ENCODE measurements at regions not wholly inside any gene's neighbourhood (a gene's known extent, or its start where the extent isn't known, plus 50 kb on each side); places are given as distances from the start of the nearest gene placed in this dataset.

GRCh38 chr4:125082729-125083417 lies 231.9 kb upstream of the FAT4 start:
- Histone ChIP-seq H3K4me3 (ENCODE audit: low read length) (no peak overlapping the region), H3K4me1 (ENCODE audit: control insufficient read depth, insufficient read depth, low read length) (no peaks in the 10 kb centered on the region), H3K27me3 (ENCODE audit: control insufficient read depth, insufficient read depth, low read length) (no peaks in the 10 kb centered on the region), H3K36me3 (ENCODE audit: control insufficient read depth, insufficient read depth, low read length) (no peaks in the 10 kb centered on the region), H3K27ac (ENCODE audit: low read length) (no peak overlapping the region), H3K9me3 (replicated peaks; ENCODE audit: control insufficient read depth, low read depth, low read length) (no peaks in the 10 kb centered on the region)
- WGBS (ENCODE audit: insufficient coverage): no CpG with 5 or more reads among the region's 4 CpGs
- no peak for DNase-seq

GRCh38 chr4:125072269-125072668 lies 242.5 kb upstream of the FAT4 start:
- Histone ChIP-seq H3K4me1 (ENCODE audit: control insufficient read depth, insufficient read depth, low read length) (no peaks in the 10 kb centered on the region), H3K9me3 (replicated peaks; ENCODE audit: control insufficient read depth, low read depth, low read length) (no peaks in the 10 kb centered on the region), H3K27me3 (ENCODE audit: control insufficient read depth, insufficient read depth, low read length) (no peaks in the 10 kb centered on the region), H3K4me3 (ENCODE audit: low read length) (no peak overlapping the region), H3K27ac (ENCODE audit: low read length) (no peak overlapping the region), H3K36me3 (ENCODE audit: control insufficient read depth, insufficient read depth, low read length) (no peaks in the 10 kb centered on the region)
- DNase-seq: no peak

GRCh38 chr4:125070861-125071260 lies 243.9 kb upstream of the FAT4 start:
- peak; percentile 19 for DNase-seq
- no peaks in the 10 kb centered on the region for H3K4me1 ChIP-seq (ENCODE audit: control insufficient read depth, insufficient read depth, low read length)
- no peak overlapping the region for H3K27ac ChIP-seq (ENCODE audit: low read length)
- H3K36me3 ChIP-seq (ENCODE audit: control insufficient read depth, insufficient read depth, low read length): no peaks in the 10 kb centered on the region
- no peaks in the 10 kb centered on the region for H3K9me3 ChIP-seq (replicated peaks; ENCODE audit: control insufficient read depth, low read depth, low read length)
- no peaks in the 10 kb centered on the region for H3K27me3 ChIP-seq (ENCODE audit: control insufficient read depth, insufficient read depth, low read length)
- H3K4me3 ChIP-seq (ENCODE audit: low read length): no peak overlapping the region

GRCh38 chr4:125062115-125063050 lies 252.4 kb upstream of the FAT4 start:
- Histone ChIP-seq H3K9me3 (replicated peaks; ENCODE audit: control insufficient read depth, low read depth, low read length) (no peaks in the 10 kb centered on the region), H3K36me3 (ENCODE audit: control insufficient read depth, insufficient read depth, low read length) (no peaks in the 10 kb centered on the region), H3K27me3 (ENCODE audit: control insufficient read depth, insufficient read depth, low read length) (no peaks in the 10 kb centered on the region), H3K4me3 (ENCODE audit: low read length) (no peak overlapping the region), H3K27ac (ENCODE audit: low read length) (no peak overlapping the region), H3K4me1 (ENCODE audit: control insufficient read depth, insufficient read depth, low read length) (no peaks in the 10 kb centered on the region)
- WGBS (ENCODE audit: insufficient coverage): no CpG with 5 or more reads among the region's 7 CpGs
- DNase-seq: peak; percentile 15

- no peak overlapping the region for H3K27ac ChIP-seq (ENCODE audit: low read length)
- H3K9me3 ChIP-seq (replicated peaks; ENCODE audit: control insufficient read depth, low read depth, low read length): no peaks in the 10 kb centered on the region
- no CpG with 5 or more reads among the region's 2 CpGs for WGBS (ENCODE audit: insufficient coverage)
- no peak overlapping the region for H3K4me3 ChIP-seq (ENCODE audit: low read length)
- no peaks in the 10 kb centered on the region for H3K36me3 ChIP-seq (ENCODE audit: control insufficient read depth, insufficient read depth, low read length)
- no peak for DNase-seq
- H3K27me3 ChIP-seq (ENCODE audit: control insufficient read depth, insufficient read depth, low read length): no peaks in the 10 kb centered on the region
- H3K4me1 ChIP-seq (ENCODE audit: control insufficient read depth, insufficient read depth, low read length): no peaks in the 10 kb centered on the region
Measured at GRCh38 chr4:125060376-125060775, 254.4 kb upstream of the FAT4 start.

GRCh38 chr4:125049711-125050110 lies 265.0 kb upstream of the FAT4 start:
- WGBS (ENCODE audit: insufficient coverage): no CpG with 5 or more reads among the region's 1 CpG
- Histone ChIP-seq H3K4me1 (ENCODE audit: control insufficient read depth, insufficient read depth, low read length) (no peaks in the 10 kb centered on the region), H3K27me3 (ENCODE audit: control insufficient read depth, insufficient read depth, low read length) (no peaks in the 10 kb centered on the region), H3K36me3 (ENCODE audit: control insufficient read depth, insufficient read depth, low read length) (no peaks in the 10 kb centered on the region), H3K4me3 (ENCODE audit: low read length) (no peak overlapping the region), H3K9me3 (replicated peaks; ENCODE audit: control insufficient read depth, low read depth, low read length) (no peaks in the 10 kb centered on the region), H3K27ac (ENCODE audit: low read length) (no peak overlapping the region)
- DNase-seq: no peak

- Histone ChIP-seq H3K4me1 (ENCODE audit: control insufficient read depth, insufficient read depth, low read length) (no peaks in the 10 kb centered on the region), H3K27ac (ENCODE audit: low read length) (no peak overlapping the region)
Measured at GRCh38 chr4:125045311-125045710, 269.4 kb upstream of the FAT4 start.

GRCh38 chr4:125044886-125045285 lies 269.9 kb upstream of the FAT4 start:
- no CpG with 5 or more reads among the region's 3 CpGs for WGBS (ENCODE audit: insufficient coverage)
- H3K27ac ChIP-seq (ENCODE audit: low read length): no peak overlapping the region
- H3K4me3 ChIP-seq (ENCODE audit: low read length): no peak overlapping the region
- H3K4me1 ChIP-seq (ENCODE audit: control insufficient read depth, insufficient read depth, low read length): no peaks in the 10 kb centered on the region
- H3K36me3 ChIP-seq (ENCODE audit: control insufficient read depth, insufficient read depth, low read length): no peaks in the 10 kb centered on the region
- H3K9me3 ChIP-seq (replicated peaks; ENCODE audit: control insufficient read depth, low read depth, low read length): no peaks in the 10 kb centered on the region
- DNase-seq: no peak
- no peaks in the 10 kb centered on the region for H3K27me3 ChIP-seq (ENCODE audit: control insufficient read depth, insufficient read depth, low read length)

More at GRCh38 chr4:125045311-125045710, 269.4 kb upstream of the FAT4 start:
- no peaks in the 10 kb centered on the region for H3K36me3 ChIP-seq (ENCODE audit: control insufficient read depth, insufficient read depth, low read length)
- no peak overlapping the region for H3K4me3 ChIP-seq (ENCODE audit: low read length)
- H3K27me3 ChIP-seq (ENCODE audit: control insufficient read depth, insufficient read depth, low read length): no peaks in the 10 kb centered on the region
- peak; percentile 18 for DNase-seq
- no peaks in the 10 kb centered on the region for H3K9me3 ChIP-seq (replicated peaks; ENCODE audit: control insufficient read depth, low read depth, low read length)

GRCh38 chr4:125043486-125043885 lies 271.3 kb upstream of the FAT4 start:
- no peaks in the 10 kb centered on the region for H3K27me3 ChIP-seq (ENCODE audit: control insufficient read depth, insufficient read depth, low read length)
- DNase-seq: no peak
- no peaks in the 10 kb centered on the region for H3K9me3 ChIP-seq (replicated peaks; ENCODE audit: control insufficient read depth, low read depth, low read length)
- H3K27ac ChIP-seq (ENCODE audit: low read length): no peak overlapping the region
- H3K4me3 ChIP-seq (ENCODE audit: low read length): no peak overlapping the region
- no peaks in the 10 kb centered on the region for H3K4me1 ChIP-seq (ENCODE audit: control insufficient read depth, insufficient read depth, low read length)
- no peaks in the 10 kb centered on the region for H3K36me3 ChIP-seq (ENCODE audit: control insufficient read depth, insufficient read depth, low read length)
- WGBS (ENCODE audit: insufficient coverage): 67% methylated on average over 2 of the region's 3 CpGs

- no CpG with 5 or more reads among the region's 3 CpGs for WGBS (ENCODE audit: insufficient coverage)
- Histone ChIP-seq H3K36me3 (ENCODE audit: control insufficient read depth, insufficient read depth, low read length) (no peaks in the 10 kb centered on the region), H3K9me3 (replicated peaks; ENCODE audit: control insufficient read depth, low read depth, low read length) (no peaks in the 10 kb centered on the region), H3K4me3 (ENCODE audit: low read length) (no peak overlapping the region), H3K27ac (ENCODE audit: low read length) (no peak overlapping the region), H3K4me1 (ENCODE audit: control insufficient read depth, insufficient read depth, low read length) (no peaks in the 10 kb centered on the region), H3K27me3 (ENCODE audit: control insufficient read depth, insufficient read depth, low read length) (no peaks in the 10 kb centered on the region)
- no peak for DNase-seq
Measured at GRCh38 chr4:125042041-125042440, 272.7 kb upstream of the FAT4 start.

Data from muscle of leg (tissue), 3 donors.